Skeletal muscle tissue (tissue), 3 donors: ENCODE measurements at regions not wholly inside any gene's neighbourhood (a gene's known extent, or its start where the extent isn't known, plus 50 kb on each side); places are given as distances from the start of the nearest gene placed in this dataset.

ENCODE experiments used
- H3K27ac ChIP-seq: one replicate; pipeline ENCODE4 v1.7.0; 2013; ENCODE audit warnings: mild to moderate bottlenecking, low read depth, low read length, inconsistent platforms
- H3K27me3 ChIP-seq, 3 donors: one replicate each; pipeline ENCODE4 v1.7.0; 2013; ENCODE audit warnings: low read length in 3 of 3; ENCODE audit not compliant: control insufficient read depth in 3 of 3, insufficient read depth in 3 of 3
- H3K36me3 ChIP-seq, 3 donors: one replicate each; pipeline ENCODE4 v1.7.0; 2013; ENCODE audit warnings: low read length in 3 of 3; ENCODE audit not compliant: control insufficient read depth in 3 of 3, insufficient read depth in 3 of 3
- H3K4me1 ChIP-seq, 3 donors: one replicate each; pipeline ENCODE4 v1.7.0; 2013; ENCODE audit warnings: low read length in 3 of 3, mild to moderate bottlenecking in 3 of 3; ENCODE audit not compliant: control insufficient read depth in 3 of 3, insufficient read depth in 3 of 3
- H3K4me3 ChIP-seq, 3 donors: one replicate each; pipeline ENCODE4 v1.7.0; 2013; ENCODE audit warnings: low read length in 3 of 3
- H3K9ac ChIP-seq, 3 donors: one replicate each; pipeline ENCODE4 v1.7.0; 2013; ENCODE audit warnings: low read length in 3 of 3, mild to moderate bottlenecking in 3 of 3, moderate library complexity in 2 of 3, low read depth in 1 of 3
- H3K9me3 ChIP-seq, 3 donors: one replicate each; pipeline ENCODE4 v1.7.0; 2013; ENCODE audit warnings: low read length in 3 of 3; ENCODE audit not compliant: control insufficient read depth in 3 of 3
- donor health status: Osteomylitis.

DNA sequence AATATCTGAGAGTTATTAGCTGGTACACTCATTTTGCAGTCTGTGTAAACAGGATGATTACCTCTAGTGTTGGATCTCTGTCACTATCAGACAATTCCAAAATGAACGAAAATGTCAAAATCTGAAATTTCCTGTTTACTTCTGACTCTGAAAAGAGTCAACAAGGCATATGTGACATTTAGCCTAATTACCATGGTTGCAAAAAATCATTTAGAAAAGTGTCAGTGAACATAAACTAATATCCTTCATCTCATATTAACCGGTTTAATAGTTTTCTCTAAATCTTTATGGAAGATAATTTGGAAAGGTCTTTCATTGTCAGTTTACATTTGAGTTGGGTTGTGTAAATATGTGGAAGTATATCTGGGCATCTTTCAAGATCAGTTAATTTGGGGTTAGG lies 431.8 kb upstream of the HSF2 start:
- H3K27me3 ChIP-seq, result no peaks in the 10 kb centered on the region
- H3K36me3 ChIP-seq, result no peaks in the 10 kb centered on the region
- H3K9me3 ChIP-seq, result no peaks in the 10 kb centered on the region
- H3K4me1 ChIP-seq, result no peaks in the 10 kb centered on the region
- no peak overlapping the region for H3K4me3 ChIP-seq
- H3K9ac ChIP-seq, result no peak overlapping the region
- H3K27ac ChIP-seq, result no peak overlapping the region

DNA sequence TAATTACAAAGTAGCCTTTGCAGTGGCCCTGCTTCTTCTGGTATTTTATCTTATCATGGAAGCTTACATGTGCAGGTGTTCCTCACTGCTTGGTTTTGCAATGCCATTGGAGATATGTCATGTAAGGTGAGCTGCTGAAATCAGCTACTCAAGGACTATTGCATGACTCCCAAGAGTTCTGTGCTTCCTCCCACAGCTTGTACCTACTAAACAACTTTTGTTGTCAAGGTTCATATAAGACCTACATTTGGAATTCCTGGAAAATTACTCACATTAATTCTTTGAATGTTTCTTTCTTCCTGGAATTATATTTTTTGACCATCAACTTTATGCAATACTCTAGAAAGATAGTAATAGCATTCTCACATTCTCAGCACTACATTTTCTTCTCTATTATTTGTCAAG lies 427.5 kb upstream of the HSF2 start:
- Histone ChIP-seq H3K27me3 (no peaks in the 10 kb centered on the region), H3K9ac (no peak overlapping the region), H3K4me3 (no peak overlapping the region)

DNA sequence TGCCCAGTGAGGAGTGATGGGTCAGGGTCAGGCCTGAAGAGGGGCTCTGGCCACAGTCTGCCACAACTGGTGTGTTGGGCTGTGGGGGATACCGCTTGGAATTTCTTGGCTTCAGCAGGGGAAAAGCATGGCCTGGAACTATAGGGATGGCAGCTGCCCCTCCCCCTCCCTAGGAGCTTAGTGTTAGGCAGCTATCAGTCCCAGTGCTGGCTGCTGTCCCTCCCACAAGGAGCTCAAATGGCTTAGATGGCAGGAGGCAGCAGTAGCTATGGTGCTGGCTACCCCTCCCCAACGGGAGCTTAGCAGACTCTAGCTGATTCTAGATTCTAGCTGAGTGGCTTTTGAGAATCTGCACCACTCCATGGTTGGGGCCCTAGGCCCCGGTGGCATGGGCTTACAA lies 414.5 kb upstream of the HSF2 start:
- Histone ChIP-seq H3K27ac (no peak overlapping the region), H3K4me1 (no peaks in the 10 kb centered on the region), H3K9ac (no peak overlapping the region), H3K36me3 (no peaks in the 10 kb centered on the region), H3K9me3 (peaks cover 0 to 3% (median 0%) of the 10 kb centered on the region in 3 donors), H3K4me3 (no peak overlapping the region), H3K27me3 (no peaks in the 10 kb centered on the region)

More for the DNA sequence above, 427.5 kb upstream of the HSF2 start:
- no peak overlapping the region for H3K27ac ChIP-seq
- H3K9me3 ChIP-seq, result peaks cover 0 to 4% (median 2%) of the 10 kb centered on the region in 3 donors
- H3K4me1 ChIP-seq, result no peaks in the 10 kb centered on the region
- H3K36me3 ChIP-seq, result no peaks in the 10 kb centered on the region

DNA sequence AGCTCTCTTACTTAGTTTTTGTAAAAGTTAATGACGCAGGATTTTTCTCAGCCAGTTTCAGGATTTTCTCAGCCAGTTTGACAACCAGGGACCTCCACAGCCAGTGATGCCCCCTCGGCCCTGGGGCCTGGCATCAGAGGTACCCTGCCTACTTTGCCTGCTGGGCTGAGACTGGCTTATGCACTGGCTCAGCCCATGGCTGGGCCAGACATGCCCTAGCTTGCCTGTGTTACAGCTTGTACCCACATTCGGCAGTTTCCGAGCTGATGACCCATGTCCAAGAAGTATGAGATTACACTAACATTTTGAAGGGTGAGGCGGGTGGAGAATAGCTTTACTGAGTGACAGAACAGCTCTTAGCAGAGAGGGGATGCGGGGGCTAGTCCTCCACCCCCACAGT lies 406.1 kb upstream of the HSF2 start:
- Histone ChIP-seq H3K27me3 (no peaks in the 10 kb centered on the region), H3K4me3 (no peak overlapping the region), H3K27ac (no peak overlapping the region), H3K4me1 (no peaks in the 10 kb centered on the region), H3K9me3 (no peaks in the 10 kb centered on the region), H3K9ac (no peak overlapping the region), H3K36me3 (no peaks in the 10 kb centered on the region)

DNA sequence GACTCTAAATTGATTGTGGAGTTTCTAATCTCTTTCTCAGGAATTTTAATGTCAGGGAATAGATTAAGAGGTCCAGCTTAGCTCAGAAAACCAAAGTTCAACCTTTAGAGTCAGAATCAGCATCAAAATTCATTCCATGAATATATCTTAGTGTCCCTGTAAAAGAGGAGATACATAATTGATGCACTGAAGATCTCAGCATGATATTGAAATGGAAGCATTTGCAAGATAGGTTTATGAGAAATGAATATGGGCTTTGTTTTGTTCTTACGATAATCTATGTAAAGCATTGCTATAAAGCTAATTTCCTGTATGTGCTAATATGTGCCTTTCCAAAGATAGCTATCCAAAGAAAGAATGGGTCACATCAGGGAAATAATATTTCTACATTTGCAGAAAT lies 404.5 kb upstream of the HSF2 start:
- Histone ChIP-seq H3K9me3 (no peaks in the 10 kb centered on the region), H3K4me1 (no peaks in the 10 kb centered on the region), H3K36me3 (no peaks in the 10 kb centered on the region), H3K4me3 (no peak overlapping the region), H3K27ac (no peak overlapping the region), H3K9ac (no peak overlapping the region), H3K27me3 (no peaks in the 10 kb centered on the region)

DNA sequence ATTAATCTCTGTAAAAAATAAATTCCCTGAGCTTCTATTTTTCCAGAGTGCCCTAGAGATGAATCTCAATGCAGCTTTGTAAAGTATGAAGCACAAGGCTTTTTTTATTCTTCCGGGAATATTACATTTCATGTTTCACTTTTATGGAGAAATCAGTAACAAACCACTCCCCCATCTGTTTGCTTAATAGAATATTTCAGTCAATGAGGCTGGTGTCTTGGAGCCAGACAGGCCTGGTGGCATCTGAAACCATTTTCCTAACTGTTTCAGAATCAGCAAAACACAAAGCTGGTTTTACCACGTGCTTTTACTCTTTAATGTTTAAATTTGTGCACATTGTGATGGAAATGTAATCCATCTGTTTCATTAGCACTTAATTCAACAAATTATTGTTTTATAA lies 400.8 kb upstream of the HSF2 start:
- no peak overlapping the region for H3K9ac ChIP-seq
- no peaks in the 10 kb centered on the region for H3K36me3 ChIP-seq
- H3K27me3 ChIP-seq, result no peaks in the 10 kb centered on the region
- no peak overlapping the region for H3K27ac ChIP-seq
- no peak overlapping the region for H3K4me3 ChIP-seq
- no peaks in the 10 kb centered on the region for H3K9me3 ChIP-seq
- H3K4me1 ChIP-seq, result no peaks in the 10 kb centered on the region

DNA sequence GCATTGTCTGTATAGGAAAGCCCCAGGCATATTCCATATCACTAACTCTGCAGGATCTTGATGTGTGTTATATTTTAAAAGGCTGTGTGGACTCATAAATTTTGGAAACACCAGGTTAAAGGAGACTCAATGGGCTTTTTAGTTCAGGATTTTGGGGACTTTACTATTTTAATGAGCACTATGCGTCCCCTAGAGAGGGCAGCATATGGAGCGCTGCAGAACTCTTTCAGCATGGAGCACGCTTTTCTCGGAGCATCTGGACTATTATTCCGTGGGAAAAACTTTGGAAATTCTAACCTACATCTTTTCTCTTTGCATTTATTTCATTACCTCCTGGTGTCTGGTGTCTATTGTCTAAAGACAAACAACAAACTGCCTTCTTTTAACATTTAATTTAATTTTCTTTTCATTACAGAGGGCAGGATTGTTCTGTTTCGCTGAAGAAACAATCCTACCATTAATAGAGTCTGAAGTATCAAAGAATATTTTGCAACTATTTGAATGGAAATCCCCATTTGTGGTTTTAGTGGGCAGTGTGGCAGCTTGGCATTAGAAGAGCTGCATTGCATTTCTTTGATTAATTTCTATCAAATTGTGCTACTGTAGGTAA lies 399.9 kb upstream of the HSF2 start:
- Histone ChIP-seq H3K27me3 (no peaks in the 10 kb centered on the region), H3K36me3 (no peaks in the 10 kb centered on the region), H3K9me3 (no peaks in the 10 kb centered on the region), H3K27ac (no peak overlapping the region), H3K4me1 (no peaks in the 10 kb centered on the region), H3K4me3 (no peak overlapping the region), H3K9ac (no peak overlapping the region)

DNA sequence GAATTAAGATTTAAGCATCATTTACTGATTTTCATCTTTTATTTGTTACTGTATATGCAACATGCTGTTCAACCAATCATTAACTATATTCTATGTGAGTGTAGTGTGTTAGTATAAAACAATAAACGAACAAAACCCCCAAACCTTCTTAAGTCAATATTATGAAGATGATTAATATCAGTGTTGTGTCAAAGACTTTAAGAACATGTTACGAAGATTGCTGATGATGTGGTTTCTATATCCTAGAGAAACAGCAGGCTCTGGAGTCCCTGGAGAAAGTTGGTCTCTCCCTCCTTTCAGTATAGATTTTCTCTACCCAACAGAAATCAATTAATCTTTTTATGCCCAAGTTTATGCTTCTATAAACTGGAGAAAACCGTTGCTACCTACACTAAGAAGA lies 393.8 kb upstream of the HSF2 start:
- Histone ChIP-seq H3K36me3 (no peaks in the 10 kb centered on the region), H3K4me1 (peaks cover 0 to 3% (median 0%) of the 10 kb centered on the region in 3 donors)

DNA sequence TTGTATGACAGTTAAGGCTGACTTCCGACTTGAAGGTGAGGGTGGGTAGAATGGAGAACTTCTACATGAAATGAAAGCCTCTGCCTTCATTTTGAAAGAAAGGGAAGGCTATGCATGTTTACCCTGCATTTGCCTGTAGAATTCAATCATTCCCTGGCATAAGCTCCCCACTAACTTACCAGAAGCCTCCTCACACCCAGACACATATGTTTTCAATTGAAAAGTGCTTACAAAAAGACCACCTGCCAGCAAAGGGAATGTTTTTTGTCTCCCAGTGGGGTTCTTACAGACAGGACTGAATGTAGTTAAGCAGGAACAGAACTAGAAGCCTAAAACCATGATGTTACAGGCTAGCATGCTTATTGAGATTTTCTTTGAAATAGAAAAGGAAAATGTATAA lies 392.1 kb upstream of the HSF2 start:
- H3K4me3 ChIP-seq, result no peak overlapping the region
- no peak overlapping the region for H3K27ac ChIP-seq
- H3K9me3 ChIP-seq, result no peaks in the 10 kb centered on the region
- H3K9ac ChIP-seq, result no peak overlapping the region
- H3K4me1 ChIP-seq, result peaks cover 0 to 3% (median 0%) of the 10 kb centered on the region in 3 donors
- no peaks in the 10 kb centered on the region for H3K27me3 ChIP-seq
- no peaks in the 10 kb centered on the region for H3K36me3 ChIP-seq

More for the DNA sequence above, 393.8 kb upstream of the HSF2 start:
- Histone ChIP-seq H3K27ac (no peak overlapping the region), H3K4me3 (no peak overlapping the region), H3K9ac (no peak overlapping the region), H3K27me3 (no peaks in the 10 kb centered on the region), H3K9me3 (no peaks in the 10 kb centered on the region)

DNA sequence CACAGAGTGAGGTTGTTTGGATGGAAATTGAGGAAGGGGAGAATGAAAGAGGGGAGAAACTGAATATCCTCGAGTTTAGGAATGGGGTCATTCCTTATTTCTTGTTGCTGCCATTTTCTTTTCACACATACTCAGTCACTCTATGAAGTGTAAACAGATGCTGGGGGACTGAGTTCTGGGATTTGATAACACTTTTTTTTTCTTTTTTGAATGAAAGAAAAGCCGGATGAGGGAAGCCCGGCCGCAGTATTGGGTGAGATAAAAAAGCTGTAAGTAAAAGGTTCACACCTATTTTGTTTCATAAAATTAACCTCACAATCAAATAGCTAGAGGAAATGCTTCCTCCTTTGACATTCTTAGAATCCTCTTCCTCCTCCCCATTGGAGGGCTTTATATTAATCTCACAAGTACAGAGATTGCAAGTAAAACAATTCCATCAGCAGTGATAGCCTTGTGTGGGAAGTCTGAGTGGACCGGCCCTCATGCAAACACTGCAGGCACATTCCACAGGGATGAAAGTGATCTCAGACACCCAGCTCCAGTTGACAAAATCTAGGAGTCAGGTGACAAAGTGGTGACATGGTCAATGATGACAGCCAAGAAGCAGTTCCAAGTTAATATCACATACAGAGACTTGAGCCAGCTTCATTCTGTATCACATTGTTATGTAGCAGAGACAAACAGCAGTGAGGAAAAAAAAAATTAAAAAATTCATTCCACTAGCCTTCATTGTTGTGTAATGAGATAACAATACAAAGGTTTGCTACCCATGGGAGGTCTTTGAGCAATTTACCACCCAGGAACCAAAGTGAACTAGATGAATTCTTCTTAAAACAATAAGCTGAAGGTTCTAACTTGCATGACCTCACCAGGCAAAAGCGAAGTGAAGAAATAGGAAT lies 391.1 kb upstream of the HSF2 start:
- no peaks in the 10 kb centered on the region for H3K9me3 ChIP-seq
- no peak overlapping the region for H3K9ac ChIP-seq
- H3K27ac ChIP-seq, result no peak overlapping the region
- no peak overlapping the region for H3K4me3 ChIP-seq
- no peaks in the 10 kb centered on the region for H3K36me3 ChIP-seq
- H3K27me3 ChIP-seq, result no peaks in the 10 kb centered on the region
- peaks cover 0 to 3% (median 0%) of the 10 kb centered on the region in 3 donors for H3K4me1 ChIP-seq
